Kidney epithelial cell (primary cell): ENCODE measurements at regions not wholly inside any gene's neighbourhood (a gene's known extent, or its start where the extent isn't known, plus 50 kb on each side); places are given as distances from the start of the nearest gene placed in this dataset.
A peak's percentile ranks its signal among the peaks of the same experiment; 100 is the strongest.

Experiments
- DNase-seq: peaks from one replicate; pipeline ENCODE4 v3.0.0-alpha.2; 2010; ENCODE audit warnings: low read depth
- H3K27me3 ChIP-seq: 2 replicates; pipeline ENCODE4 v1.6.0; 2011; ENCODE audit warnings: low read length; ENCODE audit not compliant: control insufficient read depth, insufficient read depth
- H3K36me3 ChIP-seq: 2 replicates; pipeline ENCODE4 v1.5.1; 2011; ENCODE audit warnings: low read length; ENCODE audit not compliant: control insufficient read depth, insufficient read depth
- H3K4me3 ChIP-seq: 2 replicates; pipeline ENCODE4 v1.5.1; 2011; ENCODE audit warnings: low read depth, mild to moderate bottlenecking, control low read depth, low read length
- CTCF ChIP-seq: IDR thresholded peaks from 2 replicates; pipeline ENCODE4 v1.5.1; 2011; ENCODE audit warnings: mild to moderate bottlenecking, moderate library complexity, low read length, control low read depth, inconsistent platforms; ENCODE audit not compliant: insufficient read depth, poor library complexity, severe bottlenecking

- TF ChIP-seq CTCF, result peak; percentile 10
- peak; percentile 57 for DNase-seq
These were observed 160.7 kb upstream of the MCTP2 start for GRCh38 chr15:94070356-94071295.

GRCh38 chr15:94069844-94070243, 161.5 kb upstream of the MCTP2 start:
- Histone ChIP-seq H3K4me3 (no peak overlapping the region), H3K36me3 (no peaks in the 10 kb centered on the region), H3K27me3 (no peaks in the 10 kb centered on the region)
- TF ChIP-seq CTCF, result no peak
- no peak for DNase-seq

More at GRCh38 chr15:94070356-94071295, 160.7 kb upstream of the MCTP2 start:
- no peaks in the 10 kb centered on the region for H3K27me3 ChIP-seq
- no peaks in the 10 kb centered on the region for H3K36me3 ChIP-seq
- H3K4me3 ChIP-seq, result no peak overlapping the region

- H3K4me3 ChIP-seq, result no peak overlapping the region
- DNase-seq, result no peak
- TF ChIP-seq CTCF, result no peak
- no peaks in the 10 kb centered on the region for H3K36me3 ChIP-seq
- no peaks in the 10 kb centered on the region for H3K27me3 ChIP-seq
These were observed 164.6 kb upstream of the MCTP2 start for GRCh38 chr15:94066811-94067210.

- no peaks in the 10 kb centered on the region for H3K27me3 ChIP-seq
- no peak overlapping the region for H3K4me3 ChIP-seq
- TF ChIP-seq CTCF, result no peak
- no peak for DNase-seq
- no peaks in the 10 kb centered on the region for H3K36me3 ChIP-seq
These were observed 165.3 kb upstream of the MCTP2 start for GRCh38 chr15:94066046-94066445.

- Histone ChIP-seq H3K4me3 (no peak overlapping the region), H3K27me3 (no peaks in the 10 kb centered on the region), H3K36me3 (no peaks in the 10 kb centered on the region)
- TF ChIP-seq CTCF, result no peak
- no peak for DNase-seq
These were observed 166.6 kb upstream of the MCTP2 start for GRCh38 chr15:94064676-94065313.
